ENCODE measurements at regions not wholly inside any gene's neighbourhood (a gene's known extent, or its start where the extent isn't known, plus 50 kb on each side); places are given as distances from the start of the nearest gene placed in this dataset.

GRCh38 chr6:126600258-126600916 lies 260.5 kb downstream of the CENPW start:
- no peak for DNase-seq (ENCODE audit: low spot score)
- H3K9me3 ChIP-seq (ENCODE audit: low read depth): peaks cover 8% of the 10 kb centered on the region
- TF ChIP-seq EZH2 (IDR thresholded peaks at IDR 0.05) (no peak), CTCF (IDR thresholded peaks at IDR 0.05) (no peak), EZH2phosphoT487 (IDR thresholded peaks at IDR 0.05) (no peak)

GRCh38 chr6:126603410-126603809 lies 263.5 kb downstream of the CENPW start:
- H3K79me2 ChIP-seq (ENCODE audit: low read depth): no peaks in the 10 kb centered on the region
- H3K27ac Mint-ChIP-seq: no peak overlapping the region
- H3F3A ChIP-seq (ENCODE audit: low read depth): no peaks in the 10 kb centered on the region
- H3K9me3 Mint-ChIP-seq: peaks cover 18% of the 10 kb centered on the region
- peaks cover 8% of the 10 kb centered on the region for H3K9me3 ChIP-seq (ENCODE audit: low read depth)
- H3K4me3 Mint-ChIP-seq: no peak overlapping the region
- H3K4me2 ChIP-seq: no peak overlapping the region
- H3K4me1 ChIP-seq: no peaks in the 10 kb centered on the region
- H2AFZ ChIP-seq (replicated peaks): no peak overlapping the region
- H4K20me1 ChIP-seq (ENCODE audit: low read depth): no peaks in the 10 kb centered on the region
- H3K4me1 Mint-ChIP-seq: no peaks in the 10 kb centered on the region
- no peak overlapping the region for H3K9ac ChIP-seq
- no peak overlapping the region for H3K27ac ChIP-seq
- H3K27me3 Mint-ChIP-seq (ENCODE audit: insufficient read depth, low read depth): peaks cover 2% of the 10 kb centered on the region
- no peak overlapping the region for H3K4me3 ChIP-seq
- no peaks in the 10 kb centered on the region for H3K27me3 ChIP-seq
- H3K36me3 Mint-ChIP-seq: peaks cover 5% of the 10 kb centered on the region
- peaks cover 5% of the 10 kb centered on the region for H3K36me3 ChIP-seq
- TF ChIP-seq CTCF (IDR thresholded peaks at IDR 0.05) (no peak), EZH2 (IDR thresholded peaks at IDR 0.05) (no peak), EZH2phosphoT487 (IDR thresholded peaks at IDR 0.05) (no peak)
- DNase-seq (ENCODE audit: low spot score): no peak

More at GRCh38 chr6:126600258-126600916, 260.5 kb downstream of the CENPW start:
- peaks cover 5% of the 10 kb centered on the region for H3K36me3 ChIP-seq
- no peak overlapping the region for H3K4me3 ChIP-seq
- H4K20me1 ChIP-seq (ENCODE audit: low read depth): no peaks in the 10 kb centered on the region
- Mint-ChIP-seq H3K9me3 (peaks cover 24% of the 10 kb centered on the region), H3K27me3 (ENCODE audit: insufficient read depth, low read depth) (peaks cover 2% of the 10 kb centered on the region), H3K27ac (no peak overlapping the region), H3K4me1 (no peaks in the 10 kb centered on the region), H3K4me3 (no peak overlapping the region), H3K36me3 (peaks cover 5% of the 10 kb centered on the region)
- no peaks in the 10 kb centered on the region for H3K79me2 ChIP-seq (ENCODE audit: low read depth)
- H3F3A ChIP-seq (ENCODE audit: low read depth): no peaks in the 10 kb centered on the region
- no peaks in the 10 kb centered on the region for H3K4me1 ChIP-seq
- no peak overlapping the region for H3K4me2 ChIP-seq
- H2AFZ ChIP-seq (replicated peaks): no peak overlapping the region
- no peak overlapping the region for H3K27ac ChIP-seq
- no peaks in the 10 kb centered on the region for H3K27me3 ChIP-seq
- no peak overlapping the region for H3K9ac ChIP-seq

- H3K36me3 ChIP-seq: no peaks in the 10 kb centered on the region
- H3K9me3 ChIP-seq (ENCODE audit: low read depth): no peaks in the 10 kb centered on the region
- no peak for DNase-seq (ENCODE audit: low spot score)
- no peaks in the 10 kb centered on the region for H4K20me1 ChIP-seq (ENCODE audit: low read depth)
- no peaks in the 10 kb centered on the region for H3K4me1 Mint-ChIP-seq
- H3K79me2 ChIP-seq (ENCODE audit: low read depth): no peaks in the 10 kb centered on the region
- no peaks in the 10 kb centered on the region for H3K4me1 ChIP-seq
- no peak overlapping the region for H3K27ac ChIP-seq
- peaks cover 3% of the 10 kb centered on the region for H3K36me3 Mint-ChIP-seq
- no peak overlapping the region for H3K27ac Mint-ChIP-seq
- H3K9ac ChIP-seq: no peak overlapping the region
- H3K27me3 ChIP-seq: no peaks in the 10 kb centered on the region
- no peak overlapping the region for H2AFZ ChIP-seq (replicated peaks)
- H3K4me3 ChIP-seq: no peak overlapping the region
- no peaks in the 10 kb centered on the region for H3F3A ChIP-seq (ENCODE audit: low read depth)
- TF ChIP-seq EZH2 (IDR thresholded peaks at IDR 0.05) (no peak), CTCF (IDR thresholded peaks at IDR 0.05) (no peak), EZH2phosphoT487 (IDR thresholded peaks at IDR 0.05) (no peak)
- peaks cover 4% of the 10 kb centered on the region for H3K27me3 Mint-ChIP-seq (ENCODE audit: insufficient read depth, low read depth)
- no peak overlapping the region for H3K4me2 ChIP-seq
- H3K4me3 Mint-ChIP-seq: no peak overlapping the region
- H3K9me3 Mint-ChIP-seq: peaks cover 15% of the 10 kb centered on the region
These were observed 265.2 kb downstream of the CENPW start for GRCh38 chr6:126605089-126605488.

Measured in neural progenitor cell (in vitro differentiated cells).